HCT116 (cell line): ENCODE measurements at regions not wholly inside any gene's neighbourhood (a gene's known extent, or its start where the extent isn't known, plus 50 kb on each side); places are given as distances from the start of the nearest gene placed in this dataset.

Experiments used
- ATAC-seq: fragments of 200-7000 bp; cut with Tn5 transposase; 2 replicates; pipeline ENCODE4 v1.9.1; 2020; ENCODE audit warnings: mild to moderate bottlenecking, moderate library complexity
- BruUV-seq: library from RNA; stranded (reverse); fragments of 400-500 nt; replicated peaks from 2 replicates; lab custom pipeline; 2021; lab: Mats Ljungman, UMichigan
- CTCF ChIA-PET: fragments of 300-600 bp; sonication (Branson Sonifier 250); formaldehyde crosslinking; loops from one replicate; lab custom pipeline; 2021; ENCODE audit warnings: antibody characterized with exemption; lab: Charles Lee
- POLR2A ChIA-PET: fragments of 300-600, 350-600 bp; sonication (Branson Sonifier 250); formaldehyde crosslinking; loops from one replicate; lab custom pipeline; 2021; ENCODE audit warnings: antibody characterized with exemption; lab: Charles Lee
- RAD21 ChIA-PET, 2 experiments: fragments of 300-600 bp; sonication (Branson Sonifier 250); formaldehyde crosslinking; loops; one replicate each; lab custom pipeline; 2023; ENCODE audit warnings: low total read pairs in 2 of 2; ENCODE audit not compliant: uncharacterized antibody in 2 of 2, unreplicated experiment in 2 of 2, low non-redundant PET in 1 of 2; lab: Charles Lee
- DNase-seq: peaks from one replicate; pipeline ENCODE4 v3.0.0-alpha.2; 2010; ENCODE audit warnings: low read depth, low spot score
- H2AFZ ChIP-seq: fragments of 200-600 bp; shearing (Covaris generic), sonication (generic); 2 replicates; pipeline ENCODE4 v1.6.1; 2017; ENCODE audit warnings: low read depth, mixed run types, mixed read lengths, antibody characterized with exemption, low read length; ENCODE audit not compliant: poor library complexity, severe bottlenecking
- H3K27ac ChIP-seq: 2 replicates; pipeline ENCODE4 v1.5.1; 2012; ENCODE audit warnings: low read depth, low read length
- H3K27me3 ChIP-seq: fragments of 200-600 bp; sonication (generic); 2 replicates; pipeline ENCODE4 v1.6.1; 2016; ENCODE audit warnings: mixed run types, low read length, mixed read lengths; ENCODE audit not compliant: insufficient read depth
- H3K36me3 ChIP-seq, 2 experiments: fragments of 200-500 bp in 1 of 2; fragments of 200-600 bp in 1 of 2; sonication (Bioruptor generic) in 1 of 2; sonication (generic) in 1 of 2; 2 replicates each; pipeline versions ENCODE4 v1.5.1 to v1.6.1; 2014 to 2016; ENCODE audit warnings: low read length in 2 of 2, inconsistent platforms in 1 of 2, mixed read lengths in 1 of 2, mixed run types in 1 of 2; ENCODE audit not compliant: insufficient read depth in 2 of 2, control insufficient read depth in 1 of 2
- H3K4me1 ChIP-seq, 2 experiments: fragments of 200-600 bp in 1 of 2; sonication (generic) in 1 of 2; 2 replicates each; pipeline versions ENCODE4 v1.5.1 to v1.6.1; 2012 to 2017; ENCODE audit warnings: low read length in 2 of 2, inconsistent platforms in 1 of 2, mild to moderate bottlenecking in 1 of 2, mixed read lengths in 1 of 2, mixed run types in 1 of 2, moderate library complexity in 1 of 2; ENCODE audit not compliant: insufficient read depth in 2 of 2, control insufficient read depth in 1 of 2
- H3K4me2 ChIP-seq: fragments of 200-600 bp; sonication (generic); 2 replicates; pipeline ENCODE4 v1.6.1; 2017; ENCODE audit warnings: mixed run types, low read length, mixed read lengths
- H3K4me3 ChIP-seq, 2 experiments: fragments of 200-600 bp in 1 of 2; sonication (generic) in 1 of 2; replicated peaks in 1 of 2; 2 replicates each; pipeline ENCODE4 v1.5.1; 2011 to 2016; ENCODE audit warnings: low read length in 2 of 2, control low read depth in 1 of 2, low read depth in 1 of 2, mild to moderate bottlenecking in 1 of 2, mixed read lengths in 1 of 2, mixed run types in 1 of 2
- H3K79me2 ChIP-seq: fragments of 200-600 bp; sonication (generic); 2 replicates; pipeline ENCODE4 v1.6.1; 2017; ENCODE audit warnings: mild to moderate bottlenecking, mixed run types, low read length, moderate library complexity, mixed read lengths; ENCODE audit not compliant: insufficient read depth
- H3K9ac ChIP-seq: fragments of 200-600 bp; sonication (generic); 2 replicates; pipeline ENCODE4 v1.6.1; 2016; ENCODE audit warnings: low read length, mixed read lengths
- H3K9me2 ChIP-seq: fragments of 200-600 bp; sonication (generic), shearing (Covaris generic); 2 replicates; pipeline ENCODE4 v1.6.1; 2017; ENCODE audit warnings: mixed run types, mild to moderate bottlenecking, moderate library complexity; ENCODE audit not compliant: insufficient read depth
- H3K9me3 ChIP-seq, 2 experiments: fragments of 200-500 bp in 1 of 2; fragments of 200-600 bp in 1 of 2; sonication (Bioruptor generic) in 1 of 2; sonication (generic) in 1 of 2; 2 replicates each; pipeline ENCODE4 v1.6.1; 2014 to 2017; ENCODE audit warnings: low read length in 2 of 2, mixed read lengths in 2 of 2, inconsistent platforms in 1 of 2, low read depth in 1 of 2, mild to moderate bottlenecking in 1 of 2, mixed run types in 1 of 2, moderate library complexity in 1 of 2; ENCODE audit not compliant: control insufficient read depth in 1 of 2, insufficient read depth in 1 of 2
- H4K20me1 ChIP-seq: fragments of 200-600 bp; sonication (generic), shearing (Covaris generic); 2 replicates; pipeline ENCODE4 v1.6.1; 2017; ENCODE audit warnings: mixed run types, mild to moderate bottlenecking, moderate library complexity; ENCODE audit not compliant: insufficient read depth
- CEBPB ChIP-seq: IDR thresholded peaks from 2 replicates; pipeline ENCODE4 v1.6.1; 2012; ENCODE audit warnings: low read depth
- SIN3A ChIP-seq: IDR thresholded peaks from 2 replicates; pipeline ENCODE4 v1.6.1; 2012; ENCODE audit warnings: low read depth
- intact Hi-C: fragments of 100-400 bp; cut with micrococcal nuclease; formaldehyde crosslinking; loops from 2 replicates; pipeline ENCODE4 v1.10.0; 2022

DNA sequence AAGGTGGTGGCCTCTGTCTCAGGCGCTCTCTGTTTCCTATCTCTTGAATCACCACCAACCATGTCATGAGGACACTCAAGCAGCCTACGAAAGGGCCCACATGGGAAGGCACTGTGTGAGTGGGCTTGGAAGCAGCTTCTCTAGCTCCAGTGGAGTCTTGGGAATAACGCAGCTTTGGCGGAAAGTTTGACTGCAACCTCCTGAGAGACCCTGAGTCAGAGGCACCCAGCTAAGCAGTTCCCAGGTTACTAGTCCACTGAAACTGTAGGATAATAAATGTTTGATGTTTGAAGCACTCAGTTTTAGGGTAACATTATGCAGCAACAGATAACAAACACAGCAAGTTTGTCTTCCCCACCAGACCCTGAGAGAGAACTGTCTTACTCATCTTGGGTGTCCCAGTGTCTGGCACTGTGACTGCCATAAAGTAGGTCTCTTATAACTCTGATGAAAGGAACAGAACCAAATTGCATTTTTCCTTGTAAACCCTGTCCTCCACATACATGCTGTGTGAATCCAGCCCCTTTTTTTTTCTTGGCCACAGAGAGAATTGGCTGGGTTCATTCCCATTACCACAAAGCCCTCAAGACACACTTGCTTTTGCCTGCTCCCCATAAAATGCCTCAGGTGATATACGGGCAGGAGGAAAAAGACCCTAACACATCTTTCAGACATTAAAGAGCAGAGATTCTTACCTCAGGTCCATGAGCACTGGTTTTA is 185.5 kb downstream of the ZNF365 start:
- RAD21 ChIA-PET, result no interaction called here
- DNase-seq (no peak), ATAC-seq (no peak)
- no peak for TF ChIP-seq CEBPB
- POLR2A ChIA-PET, result no interaction called here
- Histone ChIP-seq H2AFZ (no peak overlapping the region), H3K36me3 (no peaks in the 10 kb centered on the region), H3K27ac (no peak overlapping the region), H3K27me3 (no peaks in the 10 kb centered on the region), H3K9ac (no peak overlapping the region), H3K9me2 (no peaks in the 10 kb centered on the region), H3K79me2 (no peaks in the 10 kb centered on the region), H3K9me3 (no peaks in the 10 kb centered on the region), H3K4me3 (no peak overlapping the region), H4K20me1 (no peaks in the 10 kb centered on the region), H3K4me2 (no peak overlapping the region), H3K4me1 (no peaks in the 10 kb centered on the region)
- CTCF ChIA-PET, result no interaction called here
- no TSS peak for BruUV-seq
- intact Hi-C loops, result no loop called here

DNA sequence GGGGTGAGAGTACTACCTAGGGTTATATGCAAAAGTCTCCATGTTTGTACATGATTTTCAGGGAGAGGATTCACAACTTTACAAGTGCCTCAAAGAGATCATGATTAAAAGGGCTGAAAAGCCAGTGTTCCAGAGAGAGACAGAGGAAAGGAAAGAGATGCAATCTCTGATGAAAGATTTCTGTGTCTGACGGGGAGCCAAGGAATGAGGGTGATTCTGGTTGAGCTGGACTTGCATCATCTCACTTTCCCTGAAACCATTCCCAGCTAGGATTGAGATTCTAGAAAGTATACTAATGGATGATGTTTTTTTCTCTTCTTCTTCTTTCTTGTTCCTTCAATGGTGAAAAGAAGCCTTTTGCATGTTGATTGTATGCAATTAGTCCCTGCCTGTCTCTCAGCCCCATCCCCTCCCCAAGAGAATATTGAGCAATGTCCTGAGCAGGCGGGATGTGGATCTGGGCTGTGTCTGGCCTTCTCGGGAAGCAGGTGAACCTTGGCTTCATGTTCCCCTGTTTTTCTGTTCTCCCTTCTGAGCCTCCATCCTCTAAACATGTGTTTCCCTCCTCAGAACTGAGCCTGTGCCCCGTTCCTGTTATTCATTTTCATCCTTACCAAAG is 186.1 kb downstream of the ZNF365 start:
- intact Hi-C loops, result no loop called here
- Histone ChIP-seq H3K9me3 (no peaks in the 10 kb centered on the region), H3K4me1 (no peaks in the 10 kb centered on the region), H3K4me3 (no peak overlapping the region), H3K79me2 (no peaks in the 10 kb centered on the region), H3K27me3 (no peaks in the 10 kb centered on the region), H2AFZ (no peak overlapping the region), H3K9me2 (no peaks in the 10 kb centered on the region), H3K36me3 (no peaks in the 10 kb centered on the region), H4K20me1 (no peaks in the 10 kb centered on the region), H3K4me2 (no peak overlapping the region), H3K27ac (no peak overlapping the region), H3K9ac (no peak overlapping the region)
- no peak for ATAC-seq
- no peak for TF ChIP-seq SIN3A
- 0 out of 2 replicates have a peak, but pooled peaks have one; percentile 28 for TF ChIP-seq CEBPB
- BruUV-seq, result no TSS peak
- RAD21 ChIA-PET, result no interaction called here
- CTCF ChIA-PET, result no interaction called here
- DNase-seq, result no peak
- POLR2A ChIA-PET, result no interaction called here
